Body of pancreas (tissue), 4 donors: ENCODE measurements at regions not wholly inside any gene's neighbourhood (a gene's known extent, or its start where the extent isn't known, plus 50 kb on each side); places are given as distances from the start of the nearest gene placed in this dataset.
A peak's percentile ranks its signal among the peaks of the same experiment; 100 is the strongest.

ENCODE experiments used
- ATAC-seq: fragments of 150-250 bp; one replicate; pipeline ENCODE4 v1.9.1; 2016
- DNase-seq, 4 donors: peaks; one replicate each; pipeline ENCODE4 v3.0.0-alpha.2; 2019
- H3K27ac ChIP-seq, 4 donors: fragments of 200-600 bp; sonication (generic); 1 replicate in 3 of 4; 2 replicates in 1 of 4; pipeline versions ENCODE4 v1.5.1 to v1.6.1; 2016 to 2019; ENCODE audit warnings: mild to moderate bottlenecking in 1 of 4, mixed read lengths in 1 of 4, moderate library complexity in 1 of 4
- H3K27me3 ChIP-seq, 2 donors: fragments of 200-600 bp; sonication (generic); one replicate each; pipeline ENCODE4 v1.6.0; 2016; ENCODE audit warnings: mild to moderate bottlenecking in 1 of 2
- H3K36me3 ChIP-seq, 2 donors: fragments of 200-600 bp; sonication (generic); replicated peaks in 1 of 2; 2 replicates each; pipeline ENCODE4 v1.5.1; 2016; ENCODE audit warnings: low read depth in 2 of 2; ENCODE audit not compliant: insufficient read depth in 1 of 2
- H3K4me1 ChIP-seq: fragments of 200-600 bp; sonication (generic); one replicate; pipeline ENCODE4 v1.6.0; 2016
- H3K4me3 ChIP-seq, 2 donors: fragments of 200-600 bp; sonication (generic); 1 replicate in 1 of 2; 2 replicates in 1 of 2; pipeline ENCODE4 v1.5.1; 2016 to 2019
- H3K9me3 ChIP-seq, 3 donors: fragments of 200-600 bp; sonication (generic); 1 replicate in 2 of 3; 2 replicates in 1 of 3; pipeline ENCODE4 v1.5.1; 2016
- CTCF ChIP-seq, 7 experiments: fragments of 450-650 bp in 4 of 7; fragments of 200-600 bp in 3 of 7; sonication (generic) in 3 of 7; IDR thresholded peaks; one replicate each; pipeline ENCODE4 v1.5.1; 2016 to 2019; ENCODE audit warnings: antibody characterized with exemption in 7 of 7
- POLR2A ChIP-seq, 3 donors: fragments of 450-650 bp; IDR thresholded peaks; one replicate each; pipeline ENCODE4 v1.6.1; 2016; ENCODE audit warnings: antibody characterized with exemption in 3 of 3, mild to moderate bottlenecking in 2 of 3
- WGBS, 2 donors: methylation state at CpG; one replicate each; pipeline ENCODE4 v1.1.5; 2017; 5-methylcytosine and 5-hydroxymethylcytosine counted together
- intact Hi-C: fragments of 100-400 bp; cut with DNase I; formaldehyde crosslinking; loops from one replicate; pipeline ENCODE4 v1.15.1; 2023

GRCh38 chr1:47527653-47528272, 89.9 kb downstream of the FOXD2 start:
- intact Hi-C loops, result no loop called here
- 39 to 43% methylated on average over 7 of the region's 7 CpGs for WGBS, 2 donors
- peak; percentile 25 to 62 (median 52) for TF ChIP-seq CTCF (IDR thresholded peaks at IDR 0.05)
- no peak for TF ChIP-seq POLR2A (IDR thresholded peaks at IDR 0.05)

GRCh38 chr1:47529520-47530098, 91.8 kb downstream of the FOXD2 start:
- ATAC-seq (no peak), DNase-seq (no peak)
- 61 to 66% methylated on average over 1 of the region's 1 CpG for WGBS, 2 donors
- H3K9me3 ChIP-seq, result peaks cover 0 to 7% (median 0%) of the 10 kb centered on the region in 3 donors
- no peak overlapping the region for H3K27ac ChIP-seq
- no peak overlapping the region for H3K4me3 ChIP-seq
- H3K36me3 ChIP-seq, result no peaks in the 10 kb centered on the region
- intact Hi-C loops, result loop anchor here (10.0 kb wide), 1 partner anchor 185 kb away; no protein-coding TSS in a partner anchor
- H3K27me3 ChIP-seq, result no peaks in the 10 kb centered on the region
- H3K4me1 ChIP-seq, result no peaks in the 10 kb centered on the region
- peak in 5 of 7 experiments; percentile 23 to 33 (median 24) for TF ChIP-seq CTCF (IDR thresholded peaks at IDR 0.05)
- no peak for TF ChIP-seq POLR2A (IDR thresholded peaks at IDR 0.05)

More at GRCh38 chr1:47527653-47528272, 89.9 kb downstream of the FOXD2 start:
- H3K36me3 ChIP-seq, result no peaks in the 10 kb centered on the region
- H3K9me3 ChIP-seq, result peaks cover 0 to 7% (median 0%) of the 10 kb centered on the region in 3 donors
- ATAC-seq (peak; percentile 35), DNase-seq (peak in 3 of 4 donors; percentile 34 to 65 (median 50))
- no peak overlapping the region for H3K4me3 ChIP-seq
- H3K27ac ChIP-seq, result no peak overlapping the region
- no peaks in the 10 kb centered on the region for H3K4me1 ChIP-seq
- H3K27me3 ChIP-seq, result no peaks in the 10 kb centered on the region

- ATAC-seq (peak; percentile 74), DNase-seq (peak; percentile 20 to 34 (median 26))
- Histone ChIP-seq H3K4me1 (no peaks in the 10 kb centered on the region), H3K36me3 (no peaks in the 10 kb centered on the region), H3K27ac (no peak overlapping the region), H3K4me3 (no peak overlapping the region), H3K9me3 (peaks cover 0 to 7% (median 0%) of the 10 kb centered on the region in 3 donors), H3K27me3 (no peaks in the 10 kb centered on the region)
- intact Hi-C loops, result loop anchor here (10.0 kb wide), 1 partner anchor 182 kb away; no protein-coding TSS in a partner anchor
- 16 to 30% methylated on average over 44 to 51 of the region's 54 CpGs for WGBS, 2 donors
- TF ChIP-seq CTCF (IDR thresholded peaks at IDR 0.05) (no peak), POLR2A (IDR thresholded peaks at IDR 0.05) (no peak)
Measured at GRCh38 chr1:47532921-47533792, 95.3 kb downstream of the FOXD2 start.

GRCh38 chr1:47533793-47534328, 96.0 kb downstream of the FOXD2 start:
- peaks cover 0 to 7% (median 0%) of the 10 kb centered on the region in 3 donors for H3K9me3 ChIP-seq
- ATAC-seq, result no peak
- TF ChIP-seq CTCF (IDR thresholded peaks at IDR 0.05), result no peak
- TF ChIP-seq POLR2A (IDR thresholded peaks at IDR 0.05), result no peak
- intact Hi-C loops, result loop anchor here (10.0 kb wide), 1 partner anchor 181 kb away; no protein-coding TSS in a partner anchor
- no peaks in the 10 kb centered on the region for H3K27me3 ChIP-seq
- H3K4me1 ChIP-seq, result no peaks in the 10 kb centered on the region
- WGBS, 2 donors, result 48 to 53% methylated on average over 10 to 12 of the region's 12 CpGs
- H3K36me3 ChIP-seq, result no peaks in the 10 kb centered on the region
- no peak overlapping the region for H3K4me3 ChIP-seq
- DNase-seq, result no peak
- no peak overlapping the region for H3K27ac ChIP-seq
